Common myeloid progenitor, CD34-positive (primary cell): ENCODE measurements at regions not wholly inside any gene's neighbourhood (a gene's known extent, or its start where the extent isn't known, plus 50 kb on each side); places are given as distances from the start of the nearest gene placed in this dataset.

Experiments used
- CTCF ChIA-PET: fragments of 350-600 bp; sonication (Branson Sonifier 250); formaldehyde crosslinking; loops from one replicate; lab custom pipeline; 2021; ENCODE audit warnings: antibody characterized with exemption; lab: Charles Lee
- POLR2A ChIA-PET: fragments of 350-600 bp; sonication (Branson Sonifier 250); formaldehyde crosslinking; loops from one replicate; lab custom pipeline; 2021; ENCODE audit warnings: antibody characterized with exemption; lab: Charles Lee
- DNase-seq, 3 donors: peaks; one replicate each; pipeline versions ENCODE4 v3.0.0 to v3.0.0-alpha.2; 2013
- H3K27ac ChIP-seq, 2 experiments: 1 replicate in 1 of 2; 2 replicates in 1 of 2; pipeline ENCODE4 v1.7.0; 2013; ENCODE audit warnings: inconsistent platforms in 2 of 2, low read length in 2 of 2, mild to moderate bottlenecking in 2 of 2, low read depth in 1 of 2, moderate library complexity in 1 of 2; ENCODE audit not compliant: severe bottlenecking in 2 of 2, insufficient read depth in 1 of 2, poor library complexity in 1 of 2
- H3K27me3 ChIP-seq, 5 experiments: replicated peaks in 2 of 5; 1 replicate in 3 of 5; 2 replicates in 2 of 5; pipeline versions ENCODE4 v1.6.1 to v1.7.0; 2013; ENCODE audit warnings: low read length in 4 of 5, mild to moderate bottlenecking in 2 of 5, moderate library complexity in 2 of 5, inconsistent platforms in 1 of 5; ENCODE audit not compliant: insufficient read depth in 5 of 5, control insufficient read depth in 4 of 5
- H3K36me3 ChIP-seq, 4 experiments: 1 replicate in 2 of 4; 2 replicates in 2 of 4; pipeline versions ENCODE4 v1.6.1 to v1.7.0; 2013; ENCODE audit warnings: low read length in 3 of 4, control low read depth in 1 of 4, mild to moderate bottlenecking in 1 of 4; ENCODE audit not compliant: control insufficient read depth in 4 of 4, insufficient read depth in 4 of 4
- H3K4me1 ChIP-seq, 4 experiments: 1 replicate in 3 of 4; 2 replicates in 1 of 4; pipeline versions ENCODE4 v1.6.1 to v1.7.1; 2013; ENCODE audit warnings: low read length in 3 of 4, mild to moderate bottlenecking in 3 of 4, control low read depth in 1 of 4, inconsistent platforms in 1 of 4, moderate library complexity in 1 of 4; ENCODE audit not compliant: control insufficient read depth in 4 of 4, insufficient read depth in 4 of 4; ENCODE audit errors: control extremely low read depth in 1 of 4
- H3K4me3 ChIP-seq, 7 experiments: 1 replicate in 4 of 7; 2 replicates in 3 of 7; pipeline versions ENCODE4 v1.5.1 to v1.7.0; 2013; ENCODE audit warnings: mild to moderate bottlenecking in 7 of 7, low read length in 6 of 7, moderate library complexity in 6 of 7, inconsistent platforms in 2 of 7, low read depth in 2 of 7, control low read depth in 1 of 7; ENCODE audit not compliant: insufficient read depth in 4 of 7, control insufficient read depth in 1 of 7; ENCODE audit errors: extremely low read depth in 1 of 7
- H3K9me3 ChIP-seq, 5 experiments: 1 replicate in 4 of 5; 2 replicates in 1 of 5; pipeline versions ENCODE4 v1.6.1 to v1.7.1; 2013; ENCODE audit warnings: low read length in 4 of 5, mild to moderate bottlenecking in 2 of 5, inconsistent platforms in 1 of 5, low read depth in 1 of 5, moderate library complexity in 1 of 5; ENCODE audit not compliant: control insufficient read depth in 4 of 5, insufficient read depth in 2 of 5; ENCODE audit errors: control extremely low read depth in 1 of 5
- WGBS: methylation state at CpG from one replicate; pipeline ENCODE4 v1.1.5; 2013; ENCODE audit not compliant: insufficient coverage; 5-methylcytosine and 5-hydroxymethylcytosine counted together

GRCh38 chr5:176732736-176733405, 77.5 kb upstream of the UNC5A start:
- whole genome bisulfite sequencing: 87% methylated on average over 14 of the region's 21 CpGs
- ChIA-PET CTCF (no interaction called here), POLR2A (no interaction called here)
- H3K27me3 ChIP-seq: peaks cover 0 to 84% (median 20%) of the 10 kb centered on the region in 5 experiments
- no peak for DNase-seq
- H3K4me3 ChIP-seq: no peak overlapping the region
- H3K36me3 ChIP-seq: no peaks in the 10 kb centered on the region
- peaks cover 0 to 11% (median 7%) of the 10 kb centered on the region in 4 experiments for H3K4me1 ChIP-seq
- H3K27ac ChIP-seq: no peak overlapping the region
- peaks cover 0 to 7% (median 1%) of the 10 kb centered on the region in 5 experiments for H3K9me3 ChIP-seq

GRCh38 chr5:176733406-176734262, 76.7 kb upstream of the UNC5A start:
- DNase-seq: no peak
- no peaks in the 10 kb centered on the region for H3K36me3 ChIP-seq
- CTCF ChIA-PET: interaction anchor here (1.2 kb wide), 1 partner anchor 378 kb away, joined by 3 read pairs; no protein-coding TSS in a partner anchor
- POLR2A ChIA-PET: interaction anchor here (0.6 kb wide), 1 partner anchor 38 kb away, joined by 3 read pairs; no protein-coding TSS in a partner anchor
- H3K4me1 ChIP-seq: peaks cover 0 to 11% (median 7%) of the 10 kb centered on the region in 4 experiments
- H3K27me3 ChIP-seq: peaks cover 0 to 85% (median 23%) of the 10 kb centered on the region in 5 experiments
- no peak overlapping the region for H3K4me3 ChIP-seq
- H3K9me3 ChIP-seq: peaks cover 0 to 7% (median 1%) of the 10 kb centered on the region in 5 experiments
- H3K27ac ChIP-seq: no peak overlapping the region
- 84% methylated on average over 32 of the region's 32 CpGs for WGBS

GRCh38 chr5:176734756-176735342, 75.5 kb upstream of the UNC5A start:
- peaks cover 0 to 89% (median 29%) of the 10 kb centered on the region in 5 experiments for H3K27me3 ChIP-seq
- H3K36me3 ChIP-seq: no peaks in the 10 kb centered on the region
- H3K4me3 ChIP-seq: no peak overlapping the region
- POLR2A ChIA-PET: no interaction called here
- peaks cover 0 to 11% (median 7%) of the 10 kb centered on the region in 4 experiments for H3K4me1 ChIP-seq
- over 99% methylated on average over 12 of the region's 12 CpGs for WGBS
- DNase-seq: no peak
- H3K27ac ChIP-seq: no peak overlapping the region
- peaks cover 0 to 7% (median 1%) of the 10 kb centered on the region in 5 experiments for H3K9me3 ChIP-seq
- CTCF ChIA-PET: interaction anchor here (1.2 kb wide), 1 partner anchor 377 kb away, joined by 3 read pairs; no protein-coding TSS in a partner anchor

GRCh38 chr5:176735383-176736265, 74.7 kb upstream of the UNC5A start:
- peaks cover 0 to 11% (median 7%) of the 10 kb centered on the region in 4 experiments for H3K4me1 ChIP-seq
- H3K4me3 ChIP-seq: no peak overlapping the region
- ChIA-PET CTCF (no interaction called here), POLR2A (no interaction called here)
- H3K27ac ChIP-seq: no peak overlapping the region
- H3K36me3 ChIP-seq: no peaks in the 10 kb centered on the region
- H3K9me3 ChIP-seq: peaks cover 0 to 4% (median 1%) of the 10 kb centered on the region in 5 experiments
- peaks cover 0 to 91% (median 33%) of the 10 kb centered on the region in 5 experiments for H3K27me3 ChIP-seq
- DNase-seq: no peak
- 81% methylated on average over 9 of the region's 16 CpGs for WGBS

GRCh38 chr5:176736301-176736930, 73.9 kb upstream of the UNC5A start:
- Histone ChIP-seq H3K9me3 (no peaks in the 10 kb centered on the region), H3K36me3 (no peaks in the 10 kb centered on the region), H3K27me3 (peaks cover 0 to 91% (median 34%) of the 10 kb centered on the region in 5 experiments), H3K4me1 (peaks cover 0 to 9% (median 5%) of the 10 kb centered on the region in 4 experiments), H3K4me3 (no peak overlapping the region), H3K27ac (no peak overlapping the region)
- no peak for DNase-seq
- CTCF ChIA-PET: no interaction called here
- POLR2A ChIA-PET: no interaction called here
- WGBS: 76% methylated on average over 7 of the region's 10 CpGs
